ENCODE measurements at regions not wholly inside any gene's neighbourhood (a gene's known extent, or its start where the extent isn't known, plus 50 kb on each side); places are given as distances from the start of the nearest gene placed in this dataset.

DNA sequence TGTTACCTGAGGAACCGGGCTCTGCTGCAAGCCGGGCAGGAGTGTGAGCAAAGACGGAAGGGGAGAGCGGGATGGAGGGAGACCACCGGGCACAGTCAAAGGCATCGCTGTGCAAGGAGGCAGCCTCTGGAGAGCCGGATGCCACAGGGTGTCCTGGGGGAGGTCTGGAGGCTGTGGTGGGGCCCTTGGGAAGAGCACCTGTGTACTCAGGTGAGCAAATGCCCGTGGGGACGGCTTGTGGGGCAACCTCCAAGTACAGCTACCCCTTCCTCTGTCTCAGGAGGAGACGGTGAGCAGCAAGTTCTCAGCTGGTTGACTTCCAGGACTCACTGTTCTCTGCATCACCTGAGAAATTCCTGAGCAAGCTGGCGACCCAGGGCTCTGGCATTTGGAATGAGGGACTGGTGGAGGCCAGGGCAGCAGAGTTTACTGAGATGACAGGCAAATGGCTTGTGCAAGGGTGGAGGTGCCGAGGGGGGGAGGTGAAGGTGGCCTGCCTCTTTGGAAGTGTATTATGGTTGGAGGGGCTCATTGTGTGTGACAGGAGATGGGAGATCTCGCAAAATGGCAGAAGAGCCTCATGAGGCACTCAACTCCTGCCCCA, 345.2 kb upstream of the SHH start:
- no peak for DNase-seq (ENCODE audit: low read depth in 2 of 2)

DNA sequence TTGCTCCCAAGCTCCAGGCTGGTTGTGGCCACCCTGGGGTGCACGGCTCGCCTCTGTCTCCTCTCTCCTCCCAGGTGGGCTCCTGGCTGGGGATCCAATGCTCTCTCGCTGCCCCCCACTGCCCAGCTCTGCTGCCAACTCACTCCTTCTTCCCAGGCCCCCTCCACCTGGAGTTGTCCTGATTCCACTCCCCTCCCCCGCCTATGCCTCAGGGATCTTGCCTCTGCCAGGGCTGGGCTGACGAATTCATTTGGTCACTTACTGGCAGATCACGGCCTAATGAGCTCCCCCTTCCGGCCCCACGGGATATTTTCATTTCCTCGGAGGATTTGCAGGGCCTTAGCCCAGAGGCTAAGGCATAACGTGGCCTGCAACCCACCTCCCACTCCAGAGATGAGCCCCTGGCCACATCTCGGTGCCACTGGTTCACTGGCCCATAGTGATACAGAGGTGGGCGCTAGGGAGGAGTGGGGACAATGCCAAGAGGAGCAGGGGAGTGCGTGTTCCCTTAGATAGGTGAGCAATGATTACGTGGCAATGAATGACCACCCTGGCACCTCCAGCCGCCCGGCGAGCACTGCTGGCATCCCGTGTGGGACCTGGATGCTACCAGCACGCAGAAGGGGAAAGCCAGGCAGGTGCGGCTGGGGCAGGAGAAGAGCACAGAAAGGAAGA, 344.6 kb upstream of the SHH start:
- no peak for DNase-seq (ENCODE audit: low read depth in 2 of 2)

DNA sequence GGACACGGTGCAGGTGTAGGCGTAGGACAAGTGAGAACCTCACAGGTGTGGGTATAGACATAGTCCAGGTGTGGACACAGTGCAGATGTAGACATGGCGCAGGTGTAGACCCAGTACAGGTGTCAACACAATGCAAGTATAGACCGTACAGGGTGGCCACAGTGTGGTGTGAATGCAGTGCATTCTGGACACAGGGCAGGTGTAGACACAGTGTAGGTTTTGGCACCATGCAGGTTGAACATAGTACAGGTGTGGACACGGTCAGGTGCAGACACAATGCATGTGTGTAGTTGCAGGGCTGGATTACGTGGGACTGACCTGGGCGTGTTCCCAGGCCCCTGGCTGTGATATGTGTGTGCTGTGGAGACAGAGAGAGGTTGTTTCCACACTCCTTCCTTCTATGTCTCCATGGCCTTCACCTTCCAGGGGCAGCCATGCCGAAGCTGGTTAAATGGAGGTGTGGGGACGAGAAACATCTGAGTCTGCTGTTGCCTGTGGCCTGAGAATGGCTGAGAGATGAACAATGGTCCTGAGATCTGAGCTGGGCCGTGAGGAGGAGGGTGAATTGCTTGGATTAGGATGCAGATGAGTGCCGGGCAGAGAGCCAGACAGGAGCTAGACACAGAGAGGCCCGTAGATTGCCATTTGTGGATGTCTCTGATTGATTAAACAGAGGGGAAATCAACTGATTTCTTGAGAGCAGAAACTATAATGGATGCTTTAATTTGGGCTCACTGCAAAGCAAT, 343.9 kb upstream of the SHH start:
- no peak for DNase-seq (ENCODE audit: low read depth in 2 of 2)

DNA sequence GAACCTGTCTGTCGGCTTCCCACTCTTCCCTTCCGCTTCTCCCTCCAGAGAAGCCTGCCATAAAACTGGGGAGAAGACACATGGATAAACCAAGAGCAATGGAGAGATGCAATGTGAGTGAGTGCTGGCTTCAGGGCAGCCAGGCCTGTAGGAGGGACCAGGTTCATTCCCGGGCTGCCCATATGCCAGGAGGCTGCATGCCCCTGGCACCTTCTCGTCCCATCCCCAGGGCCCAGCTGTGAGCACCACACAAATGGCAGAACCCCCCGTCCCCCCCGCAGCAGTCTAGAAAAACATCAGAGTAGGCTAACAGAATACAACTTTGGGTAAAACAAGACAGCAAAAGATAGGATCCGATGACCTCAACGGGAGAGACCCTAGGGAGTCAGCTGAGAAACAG, 341.3 kb upstream of the SHH start:
- DNase-seq (ENCODE audit: low read depth in 2 of 2): no peak

DNA sequence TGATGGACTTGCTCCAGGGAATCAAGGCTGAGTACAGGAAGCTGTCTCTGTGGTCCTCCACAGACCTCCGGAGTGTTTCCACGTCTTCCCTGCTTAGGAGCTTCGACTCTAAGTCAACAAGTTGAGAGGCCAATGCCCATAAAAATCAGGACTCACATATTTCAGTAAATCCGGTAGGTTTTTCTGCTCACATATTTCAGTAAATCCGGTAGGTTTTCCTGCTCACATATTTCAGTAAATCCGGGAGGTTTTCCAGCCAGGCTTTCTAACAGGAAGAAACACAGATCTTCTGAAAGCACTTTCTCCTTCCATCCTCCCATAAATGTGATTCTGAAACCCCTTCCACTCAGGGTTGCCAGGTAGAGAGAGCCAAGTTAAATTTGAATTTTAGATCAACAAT, 340.1 kb upstream of the SHH start:
- no peak for DNase-seq (ENCODE audit: low read depth in 2 of 2)

DNA sequence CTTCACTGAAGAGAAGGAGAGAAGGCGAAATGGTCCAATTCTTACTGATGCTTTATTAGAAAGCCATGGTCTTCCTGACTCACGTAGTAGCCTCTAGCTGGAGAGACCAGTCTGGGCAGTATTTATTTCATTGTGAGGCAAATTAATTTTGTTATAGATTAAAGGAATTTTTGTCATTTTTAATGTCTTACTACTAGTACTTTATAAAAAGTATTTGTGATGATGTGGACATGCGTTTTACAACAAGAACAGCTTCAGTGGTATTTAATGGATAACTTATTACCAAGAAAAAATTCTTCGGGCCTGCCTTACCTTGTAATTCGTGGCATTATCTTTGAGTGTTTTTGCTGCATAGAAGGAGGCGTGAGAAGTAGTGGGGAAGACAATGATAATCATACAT, 339.4 kb upstream of the SHH start:
- no peak for DNase-seq (ENCODE audit: low read depth in 2 of 2)

DNA sequence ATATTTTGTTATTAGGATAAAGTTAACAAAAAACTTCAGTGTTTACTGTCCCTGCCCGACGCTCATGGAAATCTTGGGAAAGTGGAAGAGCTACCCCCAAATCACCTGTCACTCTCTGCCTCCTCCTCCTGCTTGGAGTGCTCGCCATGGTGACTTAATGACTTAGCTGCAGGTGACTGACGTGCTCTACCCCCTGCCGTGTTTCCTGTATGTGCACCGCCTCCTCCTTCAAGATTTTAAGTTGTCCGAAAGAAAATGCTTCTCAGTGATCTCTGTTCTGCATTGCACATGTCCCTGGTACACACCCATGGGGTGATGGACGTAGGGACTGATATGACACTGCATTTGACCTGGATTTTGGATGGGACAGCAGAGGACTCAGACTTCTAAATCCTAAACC, 338.8 kb upstream of the SHH start:
- DNase-seq (ENCODE audit: low read depth in 2 of 2): no peak

DNA sequence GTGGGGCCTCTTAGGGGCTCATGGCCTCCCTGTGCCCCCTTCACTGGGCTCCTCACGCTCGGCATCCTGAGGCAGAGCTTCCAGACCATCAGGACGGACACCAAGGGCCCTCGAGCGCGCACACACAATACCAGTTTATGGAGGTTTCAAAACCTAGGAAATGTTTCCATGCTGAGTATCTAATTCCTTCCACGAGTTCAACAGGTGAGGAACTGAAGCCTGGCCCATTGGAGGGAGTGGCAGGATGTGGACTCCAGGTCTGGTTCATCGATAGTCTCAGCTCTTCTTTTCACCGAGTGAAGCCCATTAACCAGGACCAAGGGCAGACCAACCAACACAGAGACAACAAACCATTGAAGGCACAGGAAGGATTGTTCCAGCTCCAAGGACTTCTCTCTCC, 336.7 kb upstream of the SHH start:
- DNase-seq (ENCODE audit: low read depth in 2 of 2): no peak

DNA sequence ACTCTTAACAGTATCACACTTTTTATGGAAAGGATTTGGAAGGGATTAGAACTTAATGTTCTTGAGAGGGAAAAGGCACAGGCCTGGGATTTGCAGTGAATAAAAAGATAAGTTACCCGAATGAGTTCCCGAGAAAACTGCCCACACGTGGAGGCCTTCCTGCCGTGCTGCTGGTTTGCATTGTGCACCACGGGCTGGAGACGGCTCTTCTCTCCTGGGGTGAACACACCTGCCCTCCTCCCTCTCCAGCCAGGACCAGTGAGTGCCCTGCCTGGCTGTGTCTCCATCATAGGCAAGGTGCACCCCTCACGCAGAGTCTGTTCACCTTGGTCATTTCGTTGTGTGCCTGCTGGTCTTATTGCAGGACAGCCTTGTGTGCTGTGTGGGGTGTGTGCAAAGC, 336.3 kb upstream of the SHH start:
- DNase-seq (ENCODE audit: low read depth in 2 of 2): no peak

DNA sequence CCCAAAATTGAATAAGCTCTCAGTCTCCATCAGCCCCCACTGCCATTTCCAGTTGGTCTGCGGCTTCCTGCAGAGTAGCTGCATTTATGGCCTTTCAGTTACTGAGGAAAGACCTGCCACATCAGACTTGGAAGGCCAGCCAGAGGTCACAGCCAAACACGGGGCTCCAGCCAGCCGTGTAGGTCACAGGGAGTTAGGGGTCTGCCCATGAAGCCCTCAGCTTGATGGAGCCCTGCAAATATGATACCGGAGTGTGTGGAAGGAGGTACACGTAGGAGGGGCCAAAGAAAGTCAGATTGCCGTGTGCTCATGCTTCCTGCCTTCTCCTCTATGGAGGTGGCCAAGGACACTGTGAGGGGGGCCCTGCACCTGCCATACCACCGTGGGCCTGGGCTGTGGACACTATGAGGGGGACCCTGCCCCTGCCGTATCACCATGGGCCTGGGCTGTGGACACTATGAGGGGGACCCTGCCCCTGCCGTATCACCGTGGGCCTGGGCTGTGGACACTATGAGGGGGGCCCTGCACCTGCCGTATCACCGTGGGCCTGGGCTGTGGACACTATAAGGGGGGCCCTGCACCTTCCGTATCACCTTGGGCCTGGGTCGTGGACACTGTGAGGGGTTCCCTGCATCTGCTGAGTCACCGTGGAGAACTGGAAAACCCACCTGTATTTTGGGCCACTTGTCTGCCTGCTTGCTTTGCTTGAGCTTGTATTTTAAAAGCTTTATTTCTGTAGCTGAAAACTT, 335.7 kb upstream of the SHH start:
- no peak for DNase-seq (ENCODE audit: low read depth in 2 of 2)

DNA sequence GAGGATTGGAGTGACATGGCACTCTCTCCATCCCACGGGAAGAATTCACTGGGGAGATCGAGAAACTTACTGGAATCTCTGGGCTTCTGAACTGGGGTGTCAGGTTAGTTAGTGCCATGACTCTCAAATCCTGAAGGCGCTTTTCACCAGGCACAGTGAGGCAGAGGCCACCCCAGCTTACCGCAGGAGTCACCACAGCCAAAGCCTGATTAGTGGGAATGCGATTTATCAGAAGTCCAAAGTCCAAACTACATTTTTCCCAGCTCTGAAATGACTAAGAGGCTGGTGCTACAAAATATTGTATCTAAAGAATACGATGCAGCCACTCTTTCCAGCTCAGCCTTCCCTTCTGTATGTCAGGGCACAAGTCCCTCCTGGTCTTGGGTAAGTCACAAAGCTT, 334.8 kb upstream of the SHH start:
- DNase-seq (ENCODE audit: low read depth in 2 of 2): no peak

DNA sequence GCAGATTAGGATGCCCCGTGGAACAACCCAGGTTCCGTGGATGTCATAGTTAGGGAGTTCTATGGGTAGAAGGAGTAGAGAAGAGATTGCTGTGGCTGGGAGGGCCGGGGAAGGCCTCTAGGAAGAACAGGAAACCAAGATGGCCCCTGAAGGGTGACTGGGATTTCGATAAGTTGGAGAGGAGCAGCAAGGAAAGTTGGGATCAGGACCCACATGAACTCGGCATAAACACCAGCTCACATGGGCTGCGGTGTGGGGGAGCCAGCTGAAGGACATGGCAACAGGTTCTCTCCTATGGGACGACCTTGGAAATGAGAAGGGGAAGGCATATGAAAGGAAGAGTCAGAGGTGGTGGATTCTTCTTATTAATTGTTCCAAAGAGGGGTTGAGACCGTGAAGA, 333.7 kb upstream of the SHH start:
- no peak for DNase-seq (ENCODE audit: low read depth in 2 of 2)

DNA sequence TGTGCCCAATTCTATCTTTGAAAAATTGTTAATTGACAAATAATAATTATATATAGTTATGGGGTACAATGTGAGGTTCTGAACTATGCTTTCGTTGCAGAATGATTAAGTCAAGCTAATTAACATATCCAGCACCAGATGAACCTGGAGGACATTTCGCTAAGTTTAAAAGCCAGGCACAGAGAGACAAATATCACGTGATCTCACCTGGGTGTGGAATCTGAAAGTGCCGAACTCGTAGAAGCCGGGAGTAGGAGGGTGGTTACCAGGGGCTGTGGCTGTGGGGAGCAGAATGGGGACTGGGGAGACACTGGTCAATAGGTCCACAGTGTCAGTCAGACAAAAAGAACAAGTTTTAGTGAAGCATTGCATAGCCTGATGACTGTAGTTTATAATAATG, 332.9 kb upstream of the SHH start:
- no peak for DNase-seq (ENCODE audit: low read depth in 2 of 2)

DNA sequence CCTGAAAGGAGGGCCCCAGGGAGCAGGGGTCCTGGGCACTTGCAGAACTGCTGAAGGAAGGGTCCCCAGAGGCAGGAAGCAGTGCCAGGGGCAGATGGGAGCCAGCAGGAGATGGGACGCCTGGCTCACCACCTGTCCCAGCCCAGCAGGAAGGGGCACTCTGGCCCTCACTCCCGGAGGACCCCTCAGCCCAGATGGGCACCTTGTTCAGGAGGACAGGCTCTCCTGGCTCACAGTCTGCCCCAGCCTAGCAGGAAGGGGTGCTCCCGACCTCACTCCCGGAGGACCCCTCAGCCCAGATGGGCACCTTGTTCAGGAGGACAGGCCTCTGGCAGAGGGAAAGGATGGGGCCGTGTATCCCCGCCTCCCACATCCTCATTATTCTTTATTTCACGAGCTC, 331.4 kb upstream of the SHH start:
- no peak for DNase-seq (ENCODE audit: low read depth in 2 of 2)

DNA sequence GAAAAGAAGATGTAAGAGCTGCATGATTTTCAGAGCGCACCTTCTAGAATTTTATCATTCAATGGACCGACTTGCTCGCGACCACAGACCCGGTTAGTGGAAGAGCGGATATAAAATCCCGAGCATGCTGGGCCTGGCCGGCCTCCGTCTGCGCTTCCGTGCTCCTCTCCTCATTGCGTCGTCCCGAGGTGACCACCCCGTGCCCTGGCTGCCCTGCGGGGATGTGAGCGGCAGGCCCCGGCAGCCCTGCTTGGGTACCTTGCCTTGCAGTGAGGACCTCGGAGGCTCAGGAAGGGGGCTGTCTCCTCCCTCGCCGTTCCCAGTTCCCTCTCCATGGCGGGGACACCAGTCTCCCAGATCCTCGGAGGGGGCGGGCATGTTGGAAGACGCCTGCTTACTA, 330.9 kb upstream of the SHH start:
- DNase-seq (ENCODE audit: low read depth in 2 of 2): no peak

DNA sequence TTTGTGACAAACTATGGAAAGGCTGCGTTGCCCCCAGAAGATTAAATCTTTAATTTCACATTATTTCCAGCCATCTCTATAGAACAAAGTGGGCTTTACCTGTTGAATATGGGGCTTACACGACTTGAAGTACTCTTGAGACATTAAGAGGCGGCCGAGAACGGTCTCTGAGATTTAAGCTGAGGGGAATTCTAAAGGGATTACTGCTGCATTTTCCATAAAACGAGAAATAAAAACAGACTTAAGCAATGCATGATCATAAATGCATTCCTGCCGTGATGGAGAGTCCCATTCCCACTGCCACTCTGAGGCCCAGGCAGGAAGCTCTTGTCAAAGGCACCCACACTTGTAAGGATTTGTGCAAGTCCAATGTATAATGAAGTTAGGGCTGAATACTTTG, 329.7 kb upstream of the SHH start:
- no peak for DNase-seq (ENCODE audit: low read depth in 2 of 2)

DNA sequence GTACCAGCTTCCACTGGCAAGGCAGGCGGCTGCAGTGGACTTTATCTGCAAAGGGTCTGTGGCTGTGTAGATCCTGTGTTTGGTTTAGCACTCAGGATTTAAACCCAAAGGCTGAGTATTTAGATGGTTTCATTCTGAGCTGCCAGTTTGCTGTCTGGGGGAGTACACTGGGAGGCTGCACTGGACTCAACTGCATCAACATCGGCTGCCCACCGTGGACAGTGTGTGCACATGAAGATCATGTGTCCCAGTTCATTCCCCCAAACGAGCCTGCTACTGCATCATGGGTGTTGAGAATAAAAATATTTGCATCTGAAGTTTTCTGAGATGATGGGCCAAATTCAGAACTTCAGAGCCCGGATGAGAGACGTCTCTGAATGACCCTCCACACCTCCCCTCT, 328.6 kb upstream of the SHH start:
- DNase-seq (ENCODE audit: low read depth in 2 of 2): no peak

DNA sequence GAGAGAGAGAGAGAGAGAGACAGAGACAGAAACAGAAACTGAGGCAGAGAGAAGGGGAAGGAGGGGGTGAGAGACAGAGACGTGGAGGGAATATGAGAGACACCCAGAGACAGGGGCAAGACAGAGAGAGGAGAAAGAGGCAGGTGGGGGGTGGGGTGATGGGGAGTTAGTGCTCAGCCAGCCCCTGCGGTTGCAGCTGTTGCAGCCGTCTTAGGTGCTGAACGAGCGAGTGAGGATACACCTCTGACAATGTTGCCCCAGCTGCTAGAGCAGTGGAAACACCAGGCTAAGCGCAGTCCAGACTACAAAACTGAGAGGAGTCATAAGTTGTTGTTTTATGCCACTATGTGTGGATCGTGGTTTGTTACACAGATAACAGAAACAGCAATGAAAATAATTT, 328.2 kb upstream of the SHH start:
- DNase-seq (ENCODE audit: low read depth in 2 of 2): no peak

DNA sequence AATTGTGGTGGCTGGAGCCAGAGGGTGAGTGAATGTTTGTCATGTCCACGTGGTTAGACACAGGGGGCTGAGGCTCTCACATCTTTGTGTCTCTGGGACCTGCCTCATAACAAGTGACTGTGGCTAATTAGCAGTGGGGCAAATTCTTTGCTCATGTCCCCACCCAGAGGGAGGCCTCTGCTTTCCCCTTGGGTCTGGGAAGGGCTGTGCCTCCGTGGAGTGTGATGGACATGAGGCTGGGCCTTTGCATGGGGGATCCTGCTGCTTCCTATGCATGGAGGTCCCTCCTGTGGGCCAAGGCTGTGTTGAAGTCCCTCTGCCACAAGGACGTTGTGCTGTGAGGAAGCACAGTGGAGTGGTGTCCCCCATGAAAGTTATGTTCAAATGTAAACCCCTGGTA, 327.4 kb upstream of the SHH start:
- DNase-seq (ENCODE audit: low read depth in 2 of 2): no peak

DNA sequence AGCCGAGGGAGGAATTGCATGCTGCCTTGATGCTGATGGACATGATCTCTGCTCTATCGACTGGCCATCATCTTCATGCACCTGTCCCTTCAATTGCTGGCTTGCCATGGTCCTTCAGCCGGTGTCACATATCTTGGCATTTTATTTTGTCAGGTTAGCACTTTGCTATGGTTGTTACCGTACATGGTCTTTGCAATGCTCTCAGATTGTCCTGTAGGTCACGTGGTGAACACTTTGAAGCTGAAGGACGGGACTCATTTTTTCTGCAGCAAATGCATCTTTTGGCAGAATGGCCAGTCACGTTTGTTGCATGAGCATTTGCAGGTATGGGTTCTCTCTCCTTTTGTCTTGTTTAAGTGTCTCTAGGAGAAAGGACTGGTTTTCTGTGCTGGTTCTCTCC, 326.8 kb upstream of the SHH start:
- no peak for DNase-seq (ENCODE audit: low read depth in 2 of 2)

DNA sequence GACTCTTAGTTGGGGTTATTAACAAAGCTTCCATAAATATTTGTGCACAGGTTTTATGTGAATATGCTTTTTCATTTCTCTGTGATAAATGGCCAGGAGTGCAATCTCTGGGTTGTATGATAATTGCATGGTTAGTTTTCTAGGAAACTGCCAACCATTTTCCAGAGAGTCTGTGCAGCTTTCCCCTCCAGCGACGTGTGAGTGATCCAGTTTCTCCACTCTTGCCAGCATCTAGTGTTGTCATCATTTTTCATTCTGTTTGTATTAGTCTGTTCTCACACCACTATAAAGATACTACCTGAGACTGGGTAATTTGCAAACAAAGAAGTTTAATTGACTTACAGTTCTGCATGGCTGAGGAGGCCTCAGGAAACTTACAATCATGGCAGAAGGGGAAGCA, 319.6 kb upstream of the SHH start:
- no peak for DNase-seq (ENCODE audit: low read depth in 2 of 2)

DNA sequence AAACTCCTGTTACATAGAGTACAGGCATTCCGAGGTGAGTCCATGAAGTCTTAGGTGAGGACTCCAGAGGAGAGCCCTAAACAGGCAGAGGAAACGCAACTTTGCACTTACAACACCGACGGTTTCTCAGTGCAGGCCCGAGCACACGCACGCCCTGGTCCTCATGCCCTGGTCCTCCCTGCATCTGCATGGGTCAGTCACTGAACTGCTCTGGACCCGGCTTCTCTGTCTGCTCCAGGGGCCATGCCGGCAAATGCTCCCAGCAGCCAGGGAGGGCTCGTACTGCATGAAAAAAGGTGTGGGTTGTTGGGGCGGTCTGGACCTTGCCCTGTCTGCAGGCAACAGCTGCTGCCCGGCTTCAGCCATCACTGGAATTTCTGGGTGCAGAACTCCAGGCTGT, 317.3 kb upstream of the SHH start:
- DNase-seq (ENCODE audit: low read depth in 2 of 2): no peak

DNA sequence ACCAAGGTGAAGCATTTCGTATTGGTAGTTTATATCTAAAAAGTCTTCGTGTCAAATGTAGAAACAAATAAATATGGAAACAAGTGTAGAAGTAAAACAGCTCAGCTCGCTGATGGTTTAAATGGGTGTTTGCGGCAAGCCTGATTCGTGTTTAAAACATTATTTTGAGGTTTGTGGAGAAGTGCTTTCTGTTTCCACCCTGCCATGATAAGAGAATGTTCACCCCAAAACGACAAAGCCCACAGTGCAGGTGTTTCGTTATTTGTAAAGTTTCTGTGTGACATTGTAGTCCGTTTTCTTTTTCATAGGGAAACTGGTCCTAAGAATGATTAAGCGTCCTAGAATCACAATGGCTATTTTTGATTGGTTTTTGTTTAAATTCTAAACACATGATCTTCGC, 316.2 kb upstream of the SHH start:
- DNase-seq (ENCODE audit: low read depth in 2 of 2): no peak
